HepG2 (cell line): ENCODE measurements at regions not wholly inside any gene's neighbourhood (a gene's known extent, or its start where the extent isn't known, plus 50 kb on each side); places are given as distances from the start of the nearest gene placed in this dataset.

Experiments used
- SIN3A ChIP-seq: IDR thresholded peaks from 2 replicates; pipeline ENCODE4 v1.6.1; 2011; ENCODE audit warnings: low read depth, mild to moderate bottlenecking, control low read depth, low read length, borderline replicate concordance
- ZNF354B ChIP-seq: sonication (generic); formaldehyde crosslinking; IDR thresholded peaks from 2 replicates; pipeline ENCODE4 v1.8.0; 2022; ENCODE audit warnings: mild to moderate bottlenecking, missing genetic modification reagents
- TF ChIP-seq, protein P1 (sequence below), 2 experiments: IDR thresholded peaks; 2 replicates each; pipeline ENCODE4 v1.6.1; 2011 to 2012; ENCODE audit warnings: low read length in 2 of 2, borderline replicate concordance in 1 of 2, low read depth in 1 of 2, mild to moderate bottlenecking in 1 of 2, moderate library complexity in 1 of 2

DNA sequence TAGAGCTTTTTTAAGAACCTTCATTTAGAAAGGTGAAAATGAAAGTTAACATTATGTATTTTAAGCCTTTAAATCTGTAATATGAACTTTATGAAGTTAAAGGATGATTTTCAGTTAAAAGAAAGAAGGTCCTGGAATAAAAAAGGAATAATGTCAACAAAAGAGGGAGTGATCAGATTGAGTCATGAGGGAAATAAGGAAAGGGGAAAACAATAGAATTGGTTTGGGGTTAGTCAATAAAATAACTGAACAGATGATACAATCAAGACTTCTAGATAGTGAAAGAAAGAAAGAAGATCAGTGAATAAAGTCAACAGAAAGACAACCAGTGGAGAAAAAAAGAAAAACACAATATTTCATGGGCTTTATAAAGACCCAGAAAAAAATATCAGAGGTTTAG lies 291.6 kb upstream of the ARSJ start:
- TF ChIP-seq, protein P1, sequence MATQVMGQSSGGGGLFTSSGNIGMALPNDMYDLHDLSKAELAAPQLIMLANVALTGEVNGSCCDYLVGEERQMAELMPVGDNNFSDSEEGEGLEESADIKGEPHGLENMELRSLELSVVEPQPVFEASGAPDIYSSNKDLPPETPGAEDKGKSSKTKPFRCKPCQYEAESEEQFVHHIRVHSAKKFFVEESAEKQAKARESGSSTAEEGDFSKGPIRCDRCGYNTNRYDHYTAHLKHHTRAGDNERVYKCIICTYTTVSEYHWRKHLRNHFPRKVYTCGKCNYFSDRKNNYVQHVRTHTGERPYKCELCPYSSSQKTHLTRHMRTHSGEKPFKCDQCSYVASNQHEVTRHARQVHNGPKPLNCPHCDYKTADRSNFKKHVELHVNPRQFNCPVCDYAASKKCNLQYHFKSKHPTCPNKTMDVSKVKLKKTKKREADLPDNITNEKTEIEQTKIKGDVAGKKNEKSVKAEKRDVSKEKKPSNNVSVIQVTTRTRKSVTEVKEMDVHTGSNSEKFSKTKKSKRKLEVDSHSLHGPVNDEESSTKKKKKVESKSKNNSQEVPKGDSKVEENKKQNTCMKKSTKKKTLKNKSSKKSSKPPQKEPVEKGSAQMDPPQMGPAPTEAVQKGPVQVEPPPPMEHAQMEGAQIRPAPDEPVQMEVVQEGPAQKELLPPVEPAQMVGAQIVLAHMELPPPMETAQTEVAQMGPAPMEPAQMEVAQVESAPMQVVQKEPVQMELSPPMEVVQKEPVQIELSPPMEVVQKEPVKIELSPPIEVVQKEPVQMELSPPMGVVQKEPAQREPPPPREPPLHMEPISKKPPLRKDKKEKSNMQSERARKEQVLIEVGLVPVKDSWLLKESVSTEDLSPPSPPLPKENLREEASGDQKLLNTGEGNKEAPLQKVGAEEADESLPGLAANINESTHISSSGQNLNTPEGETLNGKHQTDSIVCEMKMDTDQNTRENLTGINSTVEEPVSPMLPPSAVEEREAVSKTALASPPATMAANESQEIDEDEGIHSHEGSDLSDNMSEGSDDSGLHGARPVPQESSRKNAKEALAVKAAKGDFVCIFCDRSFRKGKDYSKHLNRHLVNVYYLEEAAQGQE (IDR thresholded peaks at IDR 0.05; ENCODE audit: borderline replicate concordance in 1 of 2, low read depth in 1 of 2, low read length in 2 of 2), result no peak
- no peak for TF ChIP-seq SIN3A
- no peak for TF ChIP-seq ZNF354B (CRISPR knock-in tag)
